Stomach (tissue), 8 donors: ENCODE measurements at regions not wholly inside any gene's neighbourhood (a gene's known extent, or its start where the extent isn't known, plus 50 kb on each side); places are given as distances from the start of the nearest gene placed in this dataset.

ENCODE experiments used
- DNase-seq, 2 donors: peaks; one replicate each; pipeline versions ENCODE4 v3.0.0 to v3.0.0-alpha.2; 2013 to 2019
- H3K27ac ChIP-seq, 5 donors: fragments of 200-600 bp in 4 of 5; sonication (generic) in 4 of 5; one replicate each; pipeline ENCODE4 v1.5.1; 2013 to 2019; ENCODE audit warnings: mild to moderate bottlenecking in 1 of 5, moderate library complexity in 1 of 5
- H3K27me3 ChIP-seq, 3 donors: fragments of 200-600 bp; sonication (generic); one replicate each; pipeline ENCODE4 v1.5.1; 2017 to 2019; ENCODE audit warnings: mixed run types in 1 of 3
- H3K36me3 ChIP-seq, 4 donors: fragments of 200-600 bp; sonication (generic); 1 replicate in 3 of 4; 2 replicates in 1 of 4; pipeline ENCODE4 v1.5.1; 2016 to 2019
- H3K4me1 ChIP-seq, 4 donors: fragments of 200-600 bp; sonication (generic); one replicate each; pipeline ENCODE4 v1.5.1; 2016 to 2019
- H3K4me3 ChIP-seq, 4 donors: fragments of 200-600 bp; sonication (generic) in 3 of 4; one replicate each; pipeline ENCODE4 v1.5.1; 2016 to 2019; ENCODE audit warnings: mild to moderate bottlenecking in 1 of 4
- H3K9me3 ChIP-seq, 4 donors: fragments of 200-600 bp; sonication (generic); one replicate each; pipeline ENCODE4 v1.5.1; 2016 to 2019
- EP300 ChIP-seq: sonication (generic); formaldehyde crosslinking; IDR thresholded peaks from one replicate; pipeline ENCODE4 v1.6.1; 2017; ENCODE audit warnings: antibody characterized with exemption
- POLR2A ChIP-seq, 4 donors: fragments of 450-650 bp; IDR thresholded peaks; one replicate each; pipeline ENCODE4 v1.6.1; 2016; ENCODE audit warnings: antibody characterized with exemption in 4 of 4, control low read depth in 2 of 4, mild to moderate bottlenecking in 1 of 4, moderate library complexity in 1 of 4
- POLR2AphosphoS5 ChIP-seq, 3 donors: sonication (generic); formaldehyde crosslinking; IDR thresholded peaks; one replicate each; pipeline ENCODE4 v1.6.1; 2016; ENCODE audit warnings: antibody characterized with exemption in 3 of 3
- WGBS, 5 donors: extraction: QIAGEN DNeasy Blood & Tissue Kit in 3 of 5; methylation state at CpG; one replicate each; pipeline versions ENCODE4 v1.1.5 to v1.1.7; 2013 to 2018; 5-methylcytosine and 5-hydroxymethylcytosine counted together
- intact Hi-C: fragments of 100-400 bp; cut with DNase I; formaldehyde crosslinking; loops from one replicate; pipeline ENCODE4 v1.15.1; 2023; ENCODE audit warnings: low total_unique reads
- TF ChIP-seq, protein P1 (sequence below), 7 experiments: fragments of 450-650 bp in 4 of 7; fragments of 200-600 bp in 3 of 7; sonication (generic) in 3 of 7; IDR thresholded peaks; one replicate each; pipeline ENCODE4 v1.5.1; 2016 to 2019; ENCODE audit warnings: antibody characterized with exemption in 7 of 7, control low read depth in 2 of 7, mild to moderate bottlenecking in 1 of 7
- donor health status: healthy with polysubstance abuse.
- donor health status: Bipolar disorder and iron deficiency.
- donor health status: healthy.

DNA sequence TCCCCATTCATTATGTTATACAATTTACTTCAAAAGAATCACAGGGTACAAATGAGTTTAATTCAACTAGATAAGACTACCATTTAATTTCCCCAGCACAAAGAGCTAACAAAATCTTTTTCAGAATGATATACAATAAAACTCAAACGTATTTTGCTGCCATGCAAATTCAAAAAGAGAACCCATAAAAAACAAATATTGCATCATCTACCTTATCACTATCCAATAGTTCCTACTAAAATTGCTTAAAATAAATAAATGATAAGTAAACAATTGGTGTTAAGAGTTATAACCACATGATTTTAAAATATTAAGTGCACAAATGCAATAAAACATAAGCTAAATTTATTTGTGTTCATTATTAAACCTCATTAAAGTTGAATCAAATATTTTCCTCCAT, 919.4 kb downstream of the SLITRK5 start:
- Histone ChIP-seq H3K4me3 (no peak overlapping the region), H3K27me3 (no peaks in the 10 kb centered on the region), H3K9me3 (peaks cover 3 to 40% (median 23%) of the 10 kb centered on the region in 4 donors), H3K27ac (no peak overlapping the region), H3K4me1 (no peaks in the 10 kb centered on the region), H3K36me3 (no peaks in the 10 kb centered on the region)
- no peak for DNase-seq
- intact Hi-C loops = no loop called here
- 12 to 46% (median 37%) methylated on average over 1 of the region's 1 CpG for WGBS, 5 donors
- TF ChIP-seq, protein P1, sequence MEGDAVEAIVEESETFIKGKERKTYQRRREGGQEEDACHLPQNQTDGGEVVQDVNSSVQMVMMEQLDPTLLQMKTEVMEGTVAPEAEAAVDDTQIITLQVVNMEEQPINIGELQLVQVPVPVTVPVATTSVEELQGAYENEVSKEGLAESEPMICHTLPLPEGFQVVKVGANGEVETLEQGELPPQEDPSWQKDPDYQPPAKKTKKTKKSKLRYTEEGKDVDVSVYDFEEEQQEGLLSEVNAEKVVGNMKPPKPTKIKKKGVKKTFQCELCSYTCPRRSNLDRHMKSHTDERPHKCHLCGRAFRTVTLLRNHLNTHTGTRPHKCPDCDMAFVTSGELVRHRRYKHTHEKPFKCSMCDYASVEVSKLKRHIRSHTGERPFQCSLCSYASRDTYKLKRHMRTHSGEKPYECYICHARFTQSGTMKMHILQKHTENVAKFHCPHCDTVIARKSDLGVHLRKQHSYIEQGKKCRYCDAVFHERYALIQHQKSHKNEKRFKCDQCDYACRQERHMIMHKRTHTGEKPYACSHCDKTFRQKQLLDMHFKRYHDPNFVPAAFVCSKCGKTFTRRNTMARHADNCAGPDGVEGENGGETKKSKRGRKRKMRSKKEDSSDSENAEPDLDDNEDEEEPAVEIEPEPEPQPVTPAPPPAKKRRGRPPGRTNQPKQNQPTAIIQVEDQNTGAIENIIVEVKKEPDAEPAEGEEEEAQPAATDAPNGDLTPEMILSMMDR (IDR thresholded peaks at IDR 0.05) = no peak
- TF ChIP-seq POLR2A (IDR thresholded peaks at IDR 0.05) (no peak), EP300 (no peak), POLR2AphosphoS5 (IDR thresholded peaks at IDR 0.05) (no peak)

DNA sequence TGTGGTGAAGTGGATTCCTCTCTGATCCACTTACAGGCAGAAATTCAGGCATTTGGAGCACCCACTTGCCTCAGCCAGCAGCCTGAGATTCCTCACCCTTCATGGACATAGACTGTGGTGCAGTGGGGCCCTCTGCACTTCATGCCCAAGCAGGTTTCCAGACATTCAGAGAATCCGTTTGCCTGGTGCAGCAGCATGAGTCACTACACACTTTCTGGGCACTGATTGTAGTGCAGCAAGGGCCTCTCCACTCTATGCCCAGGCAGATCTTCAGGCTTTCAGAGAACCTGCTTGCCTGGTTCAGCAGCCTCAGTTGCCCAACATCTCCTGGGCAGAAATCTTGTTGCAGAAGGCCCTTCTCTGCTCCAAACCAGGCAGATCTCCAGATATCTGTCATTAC, 920.9 kb downstream of the SLITRK5 start:
- DNase-seq = no peak

DNA sequence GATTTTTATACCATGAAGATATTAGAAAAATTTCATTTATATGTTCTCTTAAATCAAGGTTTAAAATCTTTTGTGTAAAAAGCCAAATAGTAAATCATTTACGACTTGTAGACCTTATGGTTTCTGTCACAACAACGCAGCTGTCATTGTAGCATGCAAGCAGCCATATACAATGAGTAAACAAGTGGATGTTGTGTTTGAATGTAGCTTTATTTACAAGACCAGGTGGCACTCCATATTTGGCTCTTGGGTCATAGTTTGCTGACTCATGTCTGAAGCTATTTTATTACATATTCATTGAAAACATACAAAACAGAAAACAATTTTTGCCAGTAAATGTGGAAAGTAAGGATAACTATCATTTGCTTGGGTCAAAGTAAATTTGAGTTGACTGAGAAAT, 930.8 kb downstream of the SLITRK5 start:
- no peak for DNase-seq
- H3K4me3 ChIP-seq = no peak overlapping the region
- TF ChIP-seq EP300 (no peak), POLR2A (IDR thresholded peaks at IDR 0.05) (no peak), POLR2AphosphoS5 (IDR thresholded peaks at IDR 0.05) (no peak)
- TF ChIP-seq, protein P1 (IDR thresholded peaks at IDR 0.05) = no peak
- intact Hi-C loops = no loop called here
- peaks cover 0 to 4% (median 0%) of the 10 kb centered on the region in 4 donors for H3K9me3 ChIP-seq
- H3K36me3 ChIP-seq = no peaks in the 10 kb centered on the region
- no peaks in the 10 kb centered on the region for H3K4me1 ChIP-seq
- H3K27ac ChIP-seq = no peak overlapping the region
- H3K27me3 ChIP-seq = no peaks in the 10 kb centered on the region
- 55 to 75% (median 72%) methylated on average over 2 of the region's 2 CpGs for WGBS, 5 donors

More for the DNA sequence above, 920.9 kb downstream of the SLITRK5 start:
- H3K4me1 ChIP-seq = no peaks in the 10 kb centered on the region
- no peak overlapping the region for H3K4me3 ChIP-seq
- WGBS, 5 donors = 79 to 96% (median 88%) methylated on average over 1 of the region's 1 CpG; no CpG with 5 or more reads in 1 of the 5 donors
- H3K27ac ChIP-seq = no peak overlapping the region
- intact Hi-C loops = no loop called here
- no peaks in the 10 kb centered on the region for H3K27me3 ChIP-seq
- H3K36me3 ChIP-seq = no peaks in the 10 kb centered on the region
- peaks cover 3 to 42% (median 23%) of the 10 kb centered on the region in 4 donors for H3K9me3 ChIP-seq
- TF ChIP-seq POLR2A (IDR thresholded peaks at IDR 0.05) (no peak), EP300 (no peak), POLR2AphosphoS5 (IDR thresholded peaks at IDR 0.05) (no peak)
- TF ChIP-seq, protein P1 (IDR thresholded peaks at IDR 0.05) = no peak

DNA sequence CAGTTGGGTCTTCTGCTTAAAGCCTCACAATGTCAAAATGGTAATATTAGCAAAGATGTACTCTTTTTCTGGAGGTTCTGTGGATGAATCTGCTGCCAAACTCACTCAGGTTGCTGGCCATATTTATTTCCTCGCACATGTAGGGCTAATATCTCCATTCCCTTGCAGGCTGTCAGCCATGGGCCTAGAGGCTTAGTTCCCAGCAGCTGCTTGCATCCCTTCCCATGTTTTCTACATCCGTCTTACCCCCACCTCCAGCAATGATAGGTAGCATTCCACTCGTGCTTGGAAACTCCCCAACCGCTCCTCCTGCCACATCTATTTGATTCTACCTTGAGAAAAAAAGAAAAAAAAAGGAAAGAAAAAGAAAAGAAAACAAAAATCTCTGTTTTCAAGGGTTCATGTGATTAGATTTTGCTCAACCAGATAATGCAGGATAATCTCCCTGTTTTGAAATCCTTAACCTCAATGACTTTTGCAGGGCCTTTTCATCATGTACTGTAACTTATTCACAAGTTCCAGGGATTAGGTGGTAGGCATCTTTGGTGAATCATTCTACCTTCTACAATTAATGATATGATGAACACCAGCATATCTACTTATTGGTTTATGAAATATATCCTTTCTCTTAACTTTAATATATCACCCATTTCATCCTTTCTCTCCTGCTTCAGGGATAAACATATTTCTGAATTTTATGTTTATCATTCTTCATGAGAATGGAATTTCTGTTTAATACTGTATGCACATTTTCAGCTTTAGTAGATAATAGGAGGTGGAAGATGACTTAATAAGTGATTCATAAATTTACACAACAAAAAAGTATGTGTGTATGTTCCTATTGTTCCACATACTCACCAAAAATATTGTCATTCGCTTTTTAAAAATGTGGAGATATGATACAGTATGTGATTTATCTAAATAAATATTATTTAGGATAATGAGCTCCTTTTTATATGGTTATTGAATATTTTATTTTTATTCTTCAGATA, 931.9 kb downstream of the SLITRK5 start:
- TF ChIP-seq, protein P1 (IDR thresholded peaks at IDR 0.05) = no peak
- TF ChIP-seq POLR2AphosphoS5 (IDR thresholded peaks at IDR 0.05) (no peak), EP300 (no peak), POLR2A (IDR thresholded peaks at IDR 0.05) (no peak)
- Histone ChIP-seq H3K36me3 (no peaks in the 10 kb centered on the region), H3K4me1 (no peaks in the 10 kb centered on the region), H3K4me3 (no peak overlapping the region), H3K27ac (no peak overlapping the region), H3K9me3 (no peaks in the 10 kb centered on the region), H3K27me3 (no peaks in the 10 kb centered on the region)
- no peak for DNase-seq
- intact Hi-C loops = no loop called here
- 68 to 82% (median 74%) methylated on average over 5 of the region's 5 CpGs for WGBS, 5 donors
